Kidney (tissue), 13 donors: ENCODE measurements at regions not wholly inside any gene's neighbourhood (a gene's known extent, or its start where the extent isn't known, plus 50 kb on each side); places are given as distances from the start of the nearest gene placed in this dataset.

Experiments used
- DNase-seq, 5 donors: peaks; one replicate each; pipeline ENCODE4 v3.0.0-alpha.2; 2013 to 2020
- FAIRE-seq: peaks from 2 replicates; lab custom pipeline; 2012; peaks lifted over from hg19 to GRCh38; lab: Jason Lieb, UNC
- H3K27ac ChIP-seq, 2 donors: one replicate each; pipeline ENCODE4 v1.7.0; 2013; ENCODE audit warnings: low read depth in 2 of 2, low read length in 2 of 2, inconsistent platforms in 1 of 2
- H3K27me3 ChIP-seq: one replicate; pipeline ENCODE4 v1.7.1; 2013; ENCODE audit warnings: low read length, inconsistent platforms; ENCODE audit not compliant: control insufficient read depth, insufficient read depth
- H3K36me3 ChIP-seq, 3 donors: one replicate each; pipeline versions ENCODE4 v1.7.0 to v1.7.1; 2013; ENCODE audit warnings: low read length in 3 of 3, control low read depth in 1 of 3, inconsistent platforms in 1 of 3; ENCODE audit not compliant: insufficient read depth in 3 of 3, control insufficient read depth in 2 of 3
- H3K4me1 ChIP-seq, 3 donors: one replicate each; pipeline versions ENCODE4 v1.7.0 to v1.7.1; 2013; ENCODE audit warnings: low read length in 3 of 3, inconsistent platforms in 1 of 3, low read depth in 1 of 3; ENCODE audit not compliant: control insufficient read depth in 2 of 3, insufficient read depth in 2 of 3
- H3K4me3 ChIP-seq, 3 donors: one replicate each; pipeline versions ENCODE4 v1.7.0 to v1.8.1; 2013; ENCODE audit warnings: low read length in 3 of 3, control low read depth in 1 of 3, inconsistent platforms in 1 of 3
- H3K9ac ChIP-seq, 3 donors: one replicate each; pipeline versions ENCODE4 v1.7.0 to v1.7.1; 2013; ENCODE audit warnings: low read length in 3 of 3, control low read depth in 1 of 3, inconsistent platforms in 1 of 3
- H3K9me3 ChIP-seq, 3 donors: one replicate each; pipeline versions ENCODE4 v1.7.0 to v1.7.1; 2013; ENCODE audit warnings: low read length in 3 of 3, control low read depth in 1 of 3, inconsistent platforms in 1 of 3; ENCODE audit not compliant: control insufficient read depth in 2 of 3, insufficient read depth in 1 of 3
- CTCF ChIP-seq: IDR thresholded peaks from 3 replicates; pipeline ENCODE4 v1.5.1; 2012; ENCODE audit warnings: mild to moderate bottlenecking, moderate library complexity, borderline replicate concordance; ENCODE audit not compliant: insufficient read depth; ENCODE audit errors: extremely low read depth
- intact Hi-C: fragments of 100-400 bp; cut with DNase I; formaldehyde crosslinking; loops from one replicate; pipeline ENCODE4 v1.11.1; 2022
- donor health status: control.
- donor health status: control.
- donor health status: control.
- donor health status: control.
- donor health status: control.
- donor health status: DM: yes; HTN: yes; CAD: no.
- donor health status: Normal renal cell carcinoma (clear cell type).

- FAIRE-seq (no peak), DNase-seq (no peak)
- Histone ChIP-seq H3K36me3 (no peaks in the 10 kb centered on the region), H3K9ac (no peak overlapping the region), H3K27ac (no peak overlapping the region), H3K27me3 (no peaks in the 10 kb centered on the region), H3K4me3 (no peak overlapping the region), H3K4me1 (no peaks in the 10 kb centered on the region), H3K9me3 (no peaks in the 10 kb centered on the region)
- intact Hi-C loops = no loop called here
- TF ChIP-seq CTCF = no peak
Measured at GRCh38 chr2:186281726-186282125, 204.3 kb upstream of the ZC3H15 start.

- Histone ChIP-seq H3K36me3 (no peaks in the 10 kb centered on the region), H3K27me3 (no peaks in the 10 kb centered on the region), H3K9me3 (no peaks in the 10 kb centered on the region), H3K4me3 (no peak overlapping the region), H3K27ac (no peak overlapping the region), H3K9ac (no peak overlapping the region), H3K4me1 (no peaks in the 10 kb centered on the region)
- no peak for FAIRE-seq
- intact Hi-C loops = no loop called here
- peak in 1 of 5 donors; percentile 28 for DNase-seq
- TF ChIP-seq CTCF = no peak
Measured at GRCh38 chr2:186294248-186294888, 191.7 kb upstream of the ZC3H15 start.

GRCh38 chr2:186299610-186300009, 186.4 kb upstream of the ZC3H15 start:
- Histone ChIP-seq H3K4me3 (no peak overlapping the region), H3K9me3 (no peaks in the 10 kb centered on the region), H3K27ac (no peak overlapping the region), H3K36me3 (no peaks in the 10 kb centered on the region), H3K4me1 (no peaks in the 10 kb centered on the region), H3K27me3 (no peaks in the 10 kb centered on the region), H3K9ac (no peak overlapping the region)
- FAIRE-seq = no peak
- intact Hi-C loops = no loop called here
- no peak for DNase-seq
- no peak for TF ChIP-seq CTCF

- H3K9ac ChIP-seq = no peak overlapping the region
- FAIRE-seq (no peak), DNase-seq (no peak)
- H3K4me3 ChIP-seq = no peak overlapping the region
- no peak for TF ChIP-seq CTCF
- no peak overlapping the region for H3K27ac ChIP-seq
- H3K27me3 ChIP-seq = no peaks in the 10 kb centered on the region
- intact Hi-C loops = no loop called here
- H3K36me3 ChIP-seq = no peaks in the 10 kb centered on the region
- H3K9me3 ChIP-seq = no peaks in the 10 kb centered on the region
- H3K4me1 ChIP-seq = no peaks in the 10 kb centered on the region
Measured at GRCh38 chr2:186302263-186302662, 183.8 kb upstream of the ZC3H15 start.
